Neural progenitor cell (in vitro differentiated cells): ENCODE measurements at regions not wholly inside any gene's neighbourhood (a gene's known extent, or its start where the extent isn't known, plus 50 kb on each side); places are given as distances from the start of the nearest gene placed in this dataset.

Source experiments
- CTCF ChIP-seq: fragments of 200-600 bp; sonication (generic); IDR thresholded peaks from 2 replicates; pipeline ENCODE4 v1.5.1; 2017; ENCODE audit warnings: antibody characterized with exemption, mild to moderate bottlenecking
- EZH2 ChIP-seq: fragments of 200-600 bp; sonication (generic); IDR thresholded peaks from 2 replicates; pipeline ENCODE4 v1.6.1; 2017; ENCODE audit warnings: antibody characterized with exemption, mild to moderate bottlenecking, moderate library complexity
- EZH2phosphoT487 ChIP-seq: fragments of 200-600 bp; sonication (generic); IDR thresholded peaks from 2 replicates; pipeline ENCODE4 v1.6.1; 2017; ENCODE audit warnings: antibody characterized with exemption

GRCh38 chrX:131915488-131915887 is 107.6 kb upstream of the STK26 start:
- TF ChIP-seq CTCF: no peak
- TF ChIP-seq EZH2phosphoT487: no peak
- TF ChIP-seq EZH2: no peak
